ENCODE measurements at regions not wholly inside any gene's neighbourhood (a gene's known extent, or its start where the extent isn't known, plus 50 kb on each side); places are given as distances from the start of the nearest gene placed in this dataset.

- Histone ChIP-seq H3K9me3 (ENCODE audit: low read length) (peaks cover 21% of the 10 kb centered on the region), H3K27me3 (ENCODE audit: control insufficient read depth in 1 of 2, insufficient read depth in 2 of 2, low read length in 2 of 2) (no peaks in the 10 kb centered on the region), H3K4me2 (ENCODE audit: low read depth, low read length) (no peak overlapping the region), H2AFZ (ENCODE audit: low read length) (no peak overlapping the region), H3K36me3 (replicated peaks in 1 of 2; ENCODE audit: control insufficient read depth in 1 of 2, insufficient read depth in 2 of 2, low read length in 2 of 2) (no peaks in the 10 kb centered on the region), H3K4me3 (replicated peaks in 1 of 3; ENCODE audit: insufficient read depth in 1 of 3, low read depth in 2 of 3, low read length in 3 of 3) (no peak overlapping the region), H3K4me1 (ENCODE audit: insufficient read depth, low read length) (no peaks in the 10 kb centered on the region), H3K9ac (ENCODE audit: insufficient read depth, low read depth, low read length) (no peak overlapping the region), H3K27ac (ENCODE audit: extremely low read length, insufficient read depth, low read length) (no peak overlapping the region), H3K79me2 (ENCODE audit: insufficient read depth, low read length) (no peaks in the 10 kb centered on the region), H4K20me1 (ENCODE audit: insufficient read depth, low read length) (no peaks in the 10 kb centered on the region)
- WGBS (ENCODE audit: low lambda C conversion rate): 0% methylated on average over 2 of the region's 2 CpGs
- ATAC-seq (no peak), FAIRE-seq (no peak), DNase-seq (ENCODE audit: low spot score) (no peak)
- ChIA-PET CTCF (ENCODE audit: low intra/inter-chr PET ratio, low total read pairs) (no interaction called here), POLR2A (no interaction called here)
- intact Hi-C loops (cut with micrococcal nuclease; ENCODE audit: unreplicated experiment) (no loop called here), in situ Hi-C loops (cut with HindIII; ENCODE audit: extremely low pct_ligation_motif_present, low pct_unique_long_range_greater_than_20kb) (no loop called here)
- no TSS peak for BruUV-seq (replicated peaks)
- TF ChIP-seq HNF4A (CRISPR knock-in tag; IDR thresholded peaks at IDR 0.05) (no peak), ZNF20 (CRISPR knock-in tag; IDR thresholded peaks at IDR 0.05) (no peak), SMARCC2 (IDR thresholded peaks at IDR 0.05) (no peak), SMYD3 (CRISPR knock-in tag; IDR thresholded peaks at IDR 0.05) (no peak), ZNF382 (CRISPR knock-in tag; IDR thresholded peaks at IDR 0.05; ENCODE audit: borderline replicate concordance) (no peak), FOXK2 (IDR thresholded peaks at IDR 0.05) (no peak), ZNF251 (CRISPR knock-in tag; IDR thresholded peaks at IDR 0.05) (no peak), POGK (CRISPR knock-in tag; conservative IDR thresholded peaks at IDR 0.05) (no peak), RFXAP (CRISPR knock-in tag; IDR thresholded peaks at IDR 0.05; ENCODE audit: borderline replicate concordance) (no peak)
- TF ChIP-seq, protein P1, sequence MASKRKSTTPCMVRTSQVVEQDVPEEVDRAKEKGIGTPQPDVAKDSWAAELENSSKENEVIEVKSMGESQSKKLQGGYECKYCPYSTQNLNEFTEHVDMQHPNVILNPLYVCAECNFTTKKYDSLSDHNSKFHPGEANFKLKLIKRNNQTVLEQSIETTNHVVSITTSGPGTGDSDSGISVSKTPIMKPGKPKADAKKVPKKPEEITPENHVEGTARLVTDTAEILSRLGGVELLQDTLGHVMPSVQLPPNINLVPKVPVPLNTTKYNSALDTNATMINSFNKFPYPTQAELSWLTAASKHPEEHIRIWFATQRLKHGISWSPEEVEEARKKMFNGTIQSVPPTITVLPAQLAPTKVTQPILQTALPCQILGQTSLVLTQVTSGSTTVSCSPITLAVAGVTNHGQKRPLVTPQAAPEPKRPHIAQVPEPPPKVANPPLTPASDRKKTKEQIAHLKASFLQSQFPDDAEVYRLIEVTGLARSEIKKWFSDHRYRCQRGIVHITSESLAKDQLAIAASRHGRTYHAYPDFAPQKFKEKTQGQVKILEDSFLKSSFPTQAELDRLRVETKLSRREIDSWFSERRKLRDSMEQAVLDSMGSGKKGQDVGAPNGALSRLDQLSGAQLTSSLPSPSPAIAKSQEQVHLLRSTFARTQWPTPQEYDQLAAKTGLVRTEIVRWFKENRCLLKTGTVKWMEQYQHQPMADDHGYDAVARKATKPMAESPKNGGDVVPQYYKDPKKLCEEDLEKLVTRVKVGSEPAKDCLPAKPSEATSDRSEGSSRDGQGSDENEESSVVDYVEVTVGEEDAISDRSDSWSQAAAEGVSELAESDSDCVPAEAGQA (IDR thresholded peaks at IDR 0.05; ENCODE audit: low read depth): no peak
- TF ChIP-seq, protein P1 (CRISPR knock-in tag; IDR thresholded peaks at IDR 0.05; ENCODE audit: borderline replicate concordance): no peak
Observed at GRCh38 chr4:43567644-43568043, 675.1 kb downstream of the GRXCR1 start.

Data from HepG2 (cell line).